Esophagus squamous epithelium (tissue), 5 donors: ENCODE measurements at regions not wholly inside any gene's neighbourhood (a gene's known extent, or its start where the extent isn't known, plus 50 kb on each side); places are given as distances from the start of the nearest gene placed in this dataset.

Experiments used
- DNase-seq: peaks from one replicate; lab custom pipeline; 2025; lab: John Stamatoyannopoulos, UW
- H3K27ac ChIP-seq, 4 donors: fragments of 200-600 bp; sonication (generic); one replicate each; pipeline ENCODE4 v1.5.1; 2016 to 2019; ENCODE audit warnings: mild to moderate bottlenecking in 1 of 4
- H3K27me3 ChIP-seq, 4 donors: fragments of 200-600 bp; sonication (generic); 1 replicate in 3 of 4; 2 replicates in 1 of 4; pipeline versions ENCODE4 v1.5.1 to v1.6.0; 2017 to 2021; ENCODE audit warnings: antibody characterized with exemption in 1 of 4
- H3K36me3 ChIP-seq, 3 donors: fragments of 200-600 bp; sonication (generic); one replicate each; pipeline ENCODE4 v1.5.1; 2016 to 2019
- H3K4me1 ChIP-seq, 3 donors: fragments of 200-600 bp; sonication (generic); one replicate each; pipeline ENCODE4 v1.5.1; 2017 to 2019
- H3K4me3 ChIP-seq, 4 donors: fragments of 200-600 bp; sonication (generic); 1 replicate in 3 of 4; 2 replicates in 1 of 4; pipeline ENCODE4 v1.5.1; 2016 to 2019; ENCODE audit warnings: mild to moderate bottlenecking in 2 of 4, moderate library complexity in 1 of 4
- H3K9me3 ChIP-seq, 3 donors: fragments of 200-600 bp; sonication (generic); one replicate each; pipeline ENCODE4 v1.5.1; 2016 to 2019
- POLR2A ChIP-seq, 4 donors: fragments of 450-650 bp; IDR thresholded peaks; one replicate each; pipeline ENCODE4 v1.6.1; 2017; ENCODE audit warnings: antibody characterized with exemption in 4 of 4, mild to moderate bottlenecking in 4 of 4, moderate library complexity in 3 of 4
- WGBS, 2 donors: methylation state at CpG; one replicate each; pipeline ENCODE4 v1.1.5; 2018; 5-methylcytosine and 5-hydroxymethylcytosine counted together
- intact Hi-C: fragments of 100-400 bp; cut with DNase I; formaldehyde crosslinking; loops from one replicate; pipeline ENCODE4 v1.15.0; 2022
- TF ChIP-seq, protein P1 (sequence below), 6 experiments: fragments of 450-650 bp in 4 of 6; fragments of 200-600 bp in 2 of 6; sonication (generic) in 2 of 6; IDR thresholded peaks; one replicate each; pipeline ENCODE4 v1.5.1; 2016 to 2019; ENCODE audit warnings: antibody characterized with exemption in 6 of 6, mild to moderate bottlenecking in 4 of 6, moderate library complexity in 4 of 6
- donor health status: DM: yes; HTN: yes; CAD: no.

DNA sequence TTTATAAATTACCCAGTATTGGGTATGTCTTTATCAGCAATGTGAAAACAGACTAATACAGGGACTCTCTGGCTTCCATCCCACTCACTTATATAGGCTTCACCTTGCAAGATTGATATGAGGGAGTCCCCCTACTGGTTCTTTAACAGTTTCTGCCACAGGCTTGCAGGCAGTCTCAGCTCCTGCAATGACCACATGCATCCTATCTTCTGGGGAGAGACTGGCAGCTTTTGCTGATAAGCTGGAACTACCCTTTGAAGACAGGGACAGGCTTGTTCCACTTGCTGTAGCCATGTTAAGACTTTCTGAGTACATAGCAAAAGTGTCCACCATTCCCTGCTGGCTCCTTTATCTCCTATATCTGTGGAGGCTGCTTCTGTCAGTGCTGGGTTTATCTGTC is 531.7 kb upstream of the FLRT2 start:
- H3K36me3 ChIP-seq, result no peaks in the 10 kb centered on the region
- H3K4me1 ChIP-seq, result no peaks in the 10 kb centered on the region
- no peak overlapping the region for H3K27ac ChIP-seq
- no peaks in the 10 kb centered on the region for H3K9me3 ChIP-seq
- intact Hi-C loops, result no loop called here
- no peaks in the 10 kb centered on the region for H3K27me3 ChIP-seq
- no peak for DNase-seq
- TF ChIP-seq, protein P1, sequence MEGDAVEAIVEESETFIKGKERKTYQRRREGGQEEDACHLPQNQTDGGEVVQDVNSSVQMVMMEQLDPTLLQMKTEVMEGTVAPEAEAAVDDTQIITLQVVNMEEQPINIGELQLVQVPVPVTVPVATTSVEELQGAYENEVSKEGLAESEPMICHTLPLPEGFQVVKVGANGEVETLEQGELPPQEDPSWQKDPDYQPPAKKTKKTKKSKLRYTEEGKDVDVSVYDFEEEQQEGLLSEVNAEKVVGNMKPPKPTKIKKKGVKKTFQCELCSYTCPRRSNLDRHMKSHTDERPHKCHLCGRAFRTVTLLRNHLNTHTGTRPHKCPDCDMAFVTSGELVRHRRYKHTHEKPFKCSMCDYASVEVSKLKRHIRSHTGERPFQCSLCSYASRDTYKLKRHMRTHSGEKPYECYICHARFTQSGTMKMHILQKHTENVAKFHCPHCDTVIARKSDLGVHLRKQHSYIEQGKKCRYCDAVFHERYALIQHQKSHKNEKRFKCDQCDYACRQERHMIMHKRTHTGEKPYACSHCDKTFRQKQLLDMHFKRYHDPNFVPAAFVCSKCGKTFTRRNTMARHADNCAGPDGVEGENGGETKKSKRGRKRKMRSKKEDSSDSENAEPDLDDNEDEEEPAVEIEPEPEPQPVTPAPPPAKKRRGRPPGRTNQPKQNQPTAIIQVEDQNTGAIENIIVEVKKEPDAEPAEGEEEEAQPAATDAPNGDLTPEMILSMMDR (IDR thresholded peaks at IDR 0.05), result no peak
- TF ChIP-seq POLR2A (IDR thresholded peaks at IDR 0.05), result no peak
- H3K4me3 ChIP-seq, result no peak overlapping the region

DNA sequence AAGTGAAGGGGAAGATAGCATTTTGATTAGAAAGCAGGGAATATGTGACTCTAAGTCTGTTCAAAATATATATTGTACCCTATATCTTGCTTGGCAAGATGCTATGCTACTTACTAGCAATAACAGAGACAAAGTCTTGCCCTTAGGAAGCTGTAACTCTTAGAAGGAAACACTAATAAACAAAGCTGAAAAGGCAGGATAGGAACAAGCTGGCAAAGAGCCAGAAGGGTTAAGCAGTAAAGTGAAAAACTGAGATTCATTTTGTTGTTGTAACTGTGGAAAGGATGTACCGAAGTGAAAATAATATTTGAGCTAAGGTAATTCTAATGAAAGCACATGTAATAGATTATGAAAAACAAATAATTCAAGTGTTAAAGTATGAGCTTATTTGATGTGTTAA is 527.1 kb upstream of the FLRT2 start:
- H3K36me3 ChIP-seq, result no peaks in the 10 kb centered on the region

DNA sequence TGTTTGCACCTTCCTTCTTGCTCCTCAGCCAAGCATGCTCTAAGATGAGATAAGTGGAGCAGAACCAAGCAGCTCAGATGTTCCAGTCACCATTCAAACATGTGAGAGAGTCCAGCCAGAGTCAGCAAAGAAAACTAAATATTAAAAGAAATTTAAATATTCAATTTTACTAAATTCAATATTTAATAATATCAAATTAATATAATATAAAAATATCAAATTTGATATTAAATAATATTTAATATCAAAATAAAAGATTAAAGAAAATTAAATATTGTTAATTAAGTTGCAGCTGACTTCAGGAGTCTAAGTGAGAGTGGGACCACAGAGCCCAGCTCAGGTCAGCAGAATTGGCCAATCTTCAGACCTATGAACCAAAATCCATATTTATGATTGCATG is 526.1 kb upstream of the FLRT2 start:
- TF ChIP-seq, protein P1 (IDR thresholded peaks at IDR 0.05), result no peak
- TF ChIP-seq POLR2A (IDR thresholded peaks at IDR 0.05), result no peak
- Histone ChIP-seq H3K9me3 (no peaks in the 10 kb centered on the region), H3K27me3 (no peaks in the 10 kb centered on the region), H3K4me1 (no peaks in the 10 kb centered on the region), H3K27ac (no peak overlapping the region), H3K36me3 (no peaks in the 10 kb centered on the region), H3K4me3 (no peak overlapping the region)
- intact Hi-C loops, result no loop called here
- no peak for DNase-seq

More for the DNA sequence above, 527.1 kb upstream of the FLRT2 start:
- no peaks in the 10 kb centered on the region for H3K4me1 ChIP-seq
- no peaks in the 10 kb centered on the region for H3K27me3 ChIP-seq
- no peak overlapping the region for H3K4me3 ChIP-seq
- no peak overlapping the region for H3K27ac ChIP-seq
- no peak for TF ChIP-seq POLR2A (IDR thresholded peaks at IDR 0.05)
- TF ChIP-seq, protein P1 (IDR thresholded peaks at IDR 0.05), result no peak
- no peaks in the 10 kb centered on the region for H3K9me3 ChIP-seq
- WGBS, 2 donors, result 39 to 75% methylated on average over 1 of the region's 1 CpG
- intact Hi-C loops, result no loop called here
- no peak for DNase-seq

DNA sequence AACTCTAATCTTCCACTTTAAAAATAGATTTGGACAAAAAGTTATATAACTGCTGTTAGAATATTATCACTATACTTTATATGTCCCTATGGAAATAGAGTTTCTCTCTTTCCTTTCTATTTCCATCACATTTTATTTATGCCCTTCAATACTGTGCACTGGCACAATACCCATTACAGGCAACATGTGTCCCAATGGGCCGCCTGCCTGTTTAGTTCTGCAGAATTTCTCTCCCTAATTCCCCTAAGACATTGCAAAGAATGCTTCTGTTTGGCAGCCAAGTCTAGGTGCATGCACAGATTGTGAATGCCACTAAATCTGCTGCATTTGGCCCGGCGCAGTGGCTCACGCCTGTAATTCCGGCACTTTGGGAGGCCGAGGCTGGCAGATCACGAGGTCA is 520.4 kb upstream of the FLRT2 start:
- Histone ChIP-seq H3K4me1 (no peaks in the 10 kb centered on the region), H3K4me3 (no peak overlapping the region), H3K9me3 (no peaks in the 10 kb centered on the region), H3K27me3 (no peaks in the 10 kb centered on the region), H3K36me3 (no peaks in the 10 kb centered on the region), H3K27ac (no peak overlapping the region)
- WGBS, 2 donors, result 87 to 100% methylated on average over 1 to 3 of the region's 7 CpGs
- DNase-seq, result no peak
- TF ChIP-seq, protein P1 (IDR thresholded peaks at IDR 0.05), result no peak
- no peak for TF ChIP-seq POLR2A (IDR thresholded peaks at IDR 0.05)
- intact Hi-C loops, result no loop called here

DNA sequence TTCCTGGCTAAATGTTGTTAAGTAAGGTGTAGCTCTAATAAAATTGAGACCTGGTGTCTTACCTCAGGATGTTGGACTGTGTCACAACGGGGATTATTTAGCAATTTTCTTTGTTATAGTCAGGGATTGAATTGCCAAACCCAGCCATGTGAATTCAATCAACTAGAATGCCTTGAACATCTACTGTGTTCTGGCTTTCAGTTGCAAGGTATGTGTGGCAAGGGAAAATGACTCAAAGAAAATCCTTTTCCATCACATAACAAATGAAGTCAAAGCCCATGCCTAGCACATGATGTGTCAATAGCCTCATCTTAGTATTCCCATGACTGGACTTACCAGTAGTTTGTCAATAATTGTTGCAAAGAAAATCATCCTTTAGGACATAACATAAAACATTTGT is 519.8 kb upstream of the FLRT2 start:
- Histone ChIP-seq H3K4me3 (no peak overlapping the region), H3K4me1 (no peaks in the 10 kb centered on the region), H3K36me3 (no peaks in the 10 kb centered on the region), H3K27ac (no peak overlapping the region), H3K9me3 (no peaks in the 10 kb centered on the region), H3K27me3 (no peaks in the 10 kb centered on the region)
- 79 to 82% methylated on average over 1 of the region's 1 CpG for WGBS, 2 donors
- intact Hi-C loops, result no loop called here
- TF ChIP-seq POLR2A (IDR thresholded peaks at IDR 0.05), result no peak
- TF ChIP-seq, protein P1 (IDR thresholded peaks at IDR 0.05), result no peak
- DNase-seq, result no peak
